Activated T-cell treated with anti-CD3 and anti-CD28 coated beads, Interleukin-2, amount 50 U/mL, for 72 hours (primary cell): ENCODE measurements at regions not wholly inside any gene's neighbourhood (a gene's known extent, or its start where the extent isn't known, plus 50 kb on each side); places are given as distances from the start of the nearest gene placed in this dataset.

Experiments
- ATAC-seq, 2 donors: fragments of 150-1000 bp; cut with Tn5 transposase; replicated peaks in 1 of 2; 2 replicates each; pipeline ENCODE4 v1.10.0; 2021; ENCODE audit warnings: moderate library complexity in 2 of 2, mild to moderate bottlenecking in 1 of 2
- DNase-seq, 2 donors: peaks; one replicate each; pipeline ENCODE4 v3.0.0; 2021 to 2022; ENCODE audit warnings: mixed read lengths in 1 of 2
- H3K27ac Mint-ChIP-seq: one replicate; pipeline ENCODE4 v1.8.0; 2022; ENCODE audit warnings: mild to moderate bottlenecking, moderate library complexity, mixed read lengths
- H3K27me3 Mint-ChIP-seq: one replicate; pipeline ENCODE4 v1.8.0; 2022; ENCODE audit warnings: low read depth, mixed read lengths
- H3K36me3 Mint-ChIP-seq, 2 donors: one replicate each; pipeline ENCODE4 v1.8.0; 2022; ENCODE audit warnings: mixed read lengths in 2 of 2, mild to moderate bottlenecking in 1 of 2; ENCODE audit not compliant: insufficient read depth in 2 of 2
- H3K4me1 Mint-ChIP-seq: one replicate; pipeline ENCODE4 v1.8.0; 2022; ENCODE audit warnings: low read depth, mixed read lengths
- H3K4me3 Mint-ChIP-seq, 2 donors: one replicate each; pipeline ENCODE4 v1.8.0; 2022; ENCODE audit warnings: mild to moderate bottlenecking in 2 of 2, mixed read lengths in 2 of 2, moderate library complexity in 2 of 2
- H3K9me3 Mint-ChIP-seq, 2 donors: one replicate each; pipeline ENCODE4 v1.8.0; 2022; ENCODE audit warnings: mixed read lengths in 2 of 2

GRCh38 chr19:28989739-28990138 lies 223.2 kb downstream of the UQCRFS1 start:
- peaks cover 4 to 10% of the 10 kb centered on the region in 2 donors for H3K9me3 Mint-ChIP-seq
- no peak for ATAC-seq
- H3K27me3 Mint-ChIP-seq = no peaks in the 10 kb centered on the region
- H3K27ac Mint-ChIP-seq = no peak overlapping the region
- H3K4me3 Mint-ChIP-seq = no peak overlapping the region
- H3K36me3 Mint-ChIP-seq = no peaks in the 10 kb centered on the region
- no peaks in the 10 kb centered on the region for H3K4me1 Mint-ChIP-seq
- no peak for DNase-seq

- no peaks in the 10 kb centered on the region for H3K36me3 Mint-ChIP-seq
- ATAC-seq = no peak
- H3K27me3 Mint-ChIP-seq = no peaks in the 10 kb centered on the region
- H3K9me3 Mint-ChIP-seq = peaks cover 1 to 3% of the 10 kb centered on the region in 2 donors
- H3K4me3 Mint-ChIP-seq = no peak overlapping the region
- no peaks in the 10 kb centered on the region for H3K4me1 Mint-ChIP-seq
- H3K27ac Mint-ChIP-seq = no peak overlapping the region
- DNase-seq = no peak
Measured at GRCh38 chr19:28988066-28988465, 224.9 kb downstream of the UQCRFS1 start.

- Mint-ChIP-seq H3K27ac (no peak overlapping the region), H3K4me3 (no peak overlapping the region), H3K36me3 (peaks cover 0 to 2% of the 10 kb centered on the region in 2 donors), H3K9me3 (peaks cover 0 to 1% of the 10 kb centered on the region in 2 donors), H3K4me1 (no peaks in the 10 kb centered on the region), H3K27me3 (peaks cover 5% of the 10 kb centered on the region)
- DNase-seq (no peak), ATAC-seq (no peak)
Measured at GRCh38 chr19:28987177-28987576, 225.8 kb downstream of the UQCRFS1 start.

GRCh38 chr19:28985201-28985600 lies 227.8 kb downstream of the UQCRFS1 start:
- H3K4me1 Mint-ChIP-seq = no peaks in the 10 kb centered on the region
- peaks cover 6% of the 10 kb centered on the region for H3K27me3 Mint-ChIP-seq
- H3K27ac Mint-ChIP-seq = no peak overlapping the region
- DNase-seq = no peak
- no peak overlapping the region for H3K4me3 Mint-ChIP-seq
- peaks cover 0 to 2% of the 10 kb centered on the region in 2 donors for H3K36me3 Mint-ChIP-seq
- no peak for ATAC-seq
- H3K9me3 Mint-ChIP-seq = peaks cover 0 to 1% of the 10 kb centered on the region in 2 donors

DNA sequence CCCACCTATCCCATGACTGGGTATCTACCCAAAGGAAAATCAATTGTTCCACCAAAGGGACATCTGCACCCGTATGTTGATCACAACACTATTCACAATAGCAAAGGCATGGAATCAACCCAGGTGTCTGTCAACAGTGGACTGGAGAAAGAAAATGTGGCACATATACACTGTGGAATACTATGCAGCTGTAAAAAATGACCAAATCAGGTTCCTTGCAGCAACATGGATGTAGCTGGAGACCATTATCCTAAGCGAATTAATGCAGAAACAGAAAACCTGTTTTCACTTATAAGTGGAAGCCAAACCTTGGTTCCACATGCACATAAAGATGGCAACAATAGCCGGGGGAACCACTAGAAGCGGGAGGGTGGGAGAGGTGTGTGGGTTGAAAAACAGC lies 228.6 kb downstream of the UQCRFS1 start:
- DNase-seq (no peak), ATAC-seq (no peak)
- Mint-ChIP-seq H3K4me1 (no peaks in the 10 kb centered on the region), H3K9me3 (peaks cover 0 to 1% of the 10 kb centered on the region in 2 donors), H3K4me3 (no peak overlapping the region), H3K36me3 (peaks cover 0 to 2% of the 10 kb centered on the region in 2 donors), H3K27me3 (peaks cover 6% of the 10 kb centered on the region), H3K27ac (no peak overlapping the region)

DNA sequence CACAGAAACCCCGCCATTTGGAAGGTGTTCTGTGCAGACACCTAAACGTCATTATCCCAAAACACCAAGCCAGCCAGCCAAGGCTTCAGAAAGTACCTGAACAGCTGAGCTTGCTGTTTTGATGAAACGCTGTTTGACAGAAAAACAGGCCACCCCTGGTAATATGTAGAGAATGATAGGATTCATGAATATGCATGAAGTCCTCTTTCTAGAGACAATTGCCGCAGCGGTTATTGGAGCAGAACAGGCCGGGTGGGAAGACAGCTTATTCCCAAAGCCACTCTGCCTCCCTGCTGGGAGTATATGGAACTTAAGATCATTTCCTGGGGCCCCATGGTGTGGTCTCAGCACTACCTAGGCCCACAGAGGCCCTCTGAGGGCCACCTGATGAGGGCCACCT lies 229.5 kb downstream of the UQCRFS1 start:
- no peak overlapping the region for H3K4me3 Mint-ChIP-seq
- no peak overlapping the region for H3K27ac Mint-ChIP-seq
- H3K36me3 Mint-ChIP-seq = peaks cover 0 to 2% of the 10 kb centered on the region in 2 donors
- DNase-seq (no peak), ATAC-seq (no peak)
- H3K4me1 Mint-ChIP-seq = no peaks in the 10 kb centered on the region
- peaks cover 0 to 1% of the 10 kb centered on the region in 2 donors for H3K9me3 Mint-ChIP-seq
- peaks cover 6% of the 10 kb centered on the region for H3K27me3 Mint-ChIP-seq

GRCh38 chr19:28981994-28982393 lies 231.0 kb downstream of the UQCRFS1 start:
- ATAC-seq = no peak
- Mint-ChIP-seq H3K9me3 (peaks cover 0 to 1% of the 10 kb centered on the region in 2 donors), H3K4me1 (no peaks in the 10 kb centered on the region), H3K4me3 (no peak overlapping the region), H3K27me3 (peaks cover 6% of the 10 kb centered on the region), H3K27ac (no peak overlapping the region), H3K36me3 (peaks cover 0 to 2% of the 10 kb centered on the region in 2 donors)
- DNase-seq = no peak

DNA sequence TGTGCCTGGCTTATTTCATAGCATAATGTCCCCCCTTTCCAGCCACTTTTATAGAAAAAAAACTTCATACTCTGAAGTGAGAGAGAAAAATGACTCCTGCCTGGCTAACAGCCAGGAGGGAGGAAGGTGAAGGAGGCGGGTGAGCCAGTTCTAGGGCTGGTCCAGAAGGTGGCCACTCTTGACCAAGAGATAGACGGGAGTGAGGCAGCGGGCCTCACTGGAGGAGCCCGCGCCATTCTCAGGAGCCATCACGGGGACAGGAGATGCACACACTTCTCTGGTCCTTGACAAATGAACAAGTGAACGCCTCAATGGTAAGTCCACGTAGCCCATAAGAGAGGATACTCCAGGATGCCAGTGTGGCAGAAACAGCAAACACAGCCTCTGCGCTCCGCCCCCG lies 231.4 kb downstream of the UQCRFS1 start:
- Mint-ChIP-seq H3K27ac (no peak overlapping the region), H3K9me3 (peaks cover 0 to 1% of the 10 kb centered on the region in 2 donors), H3K36me3 (peaks cover 0 to 2% of the 10 kb centered on the region in 2 donors), H3K27me3 (peaks cover 6% of the 10 kb centered on the region), H3K4me1 (no peaks in the 10 kb centered on the region), H3K4me3 (no peak overlapping the region)
- DNase-seq (no peak), ATAC-seq (no peak)

DNA sequence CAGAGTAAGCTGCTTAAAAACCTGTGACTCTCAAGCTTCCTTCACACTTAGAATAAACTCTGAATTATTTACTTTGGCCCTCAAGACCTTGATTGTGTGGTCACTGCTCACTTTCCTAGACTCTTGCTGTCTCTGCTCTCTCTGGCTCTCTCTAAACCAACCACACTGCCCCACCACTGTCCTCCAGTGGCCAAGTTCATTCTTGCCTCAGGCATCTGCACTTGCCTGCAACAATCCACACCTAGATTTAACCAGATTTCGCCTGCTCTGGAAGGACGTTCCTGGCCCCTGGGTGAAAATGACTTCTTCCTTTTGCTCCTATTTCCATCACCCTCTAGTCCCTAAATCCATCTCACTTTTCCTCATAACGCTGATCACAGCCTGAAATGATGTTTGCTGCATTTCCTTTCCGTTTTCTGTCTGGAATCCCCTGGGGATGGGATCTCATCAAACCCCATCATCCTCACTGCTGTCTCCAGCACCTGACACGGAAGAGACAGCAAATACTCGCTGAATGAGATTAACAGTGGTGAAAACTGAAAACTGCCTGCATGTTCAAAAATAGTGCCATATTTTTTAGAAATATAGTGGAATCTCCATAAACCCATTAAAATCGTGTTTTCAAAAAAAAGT lies 232.6 kb downstream of the UQCRFS1 start:
- no peak overlapping the region for H3K4me3 Mint-ChIP-seq
- peaks cover 6% of the 10 kb centered on the region for H3K27me3 Mint-ChIP-seq
- peaks cover 0 to 1% of the 10 kb centered on the region in 2 donors for H3K9me3 Mint-ChIP-seq
- H3K36me3 Mint-ChIP-seq = peaks cover 0 to 2% of the 10 kb centered on the region in 2 donors
- no peaks in the 10 kb centered on the region for H3K4me1 Mint-ChIP-seq
- no peak overlapping the region for H3K27ac Mint-ChIP-seq
- DNase-seq (no peak), ATAC-seq (no peak)

GRCh38 chr19:28977826-28978225 lies 235.1 kb downstream of the UQCRFS1 start:
- H3K4me3 Mint-ChIP-seq = no peak overlapping the region
- H3K9me3 Mint-ChIP-seq = no peaks in the 10 kb centered on the region
- no peak overlapping the region for H3K27ac Mint-ChIP-seq
- peaks cover 6% of the 10 kb centered on the region for H3K27me3 Mint-ChIP-seq
- peaks cover 0 to 2% of the 10 kb centered on the region in 2 donors for H3K36me3 Mint-ChIP-seq
- ATAC-seq = no peak
- DNase-seq = no peak
- no peaks in the 10 kb centered on the region for H3K4me1 Mint-ChIP-seq

GRCh38 chr19:28972058-28972852 lies 240.7 kb downstream of the UQCRFS1 start:
- DNase-seq (no peak), ATAC-seq (no peak)
- H3K4me3 Mint-ChIP-seq = no peak overlapping the region
- H3K9me3 Mint-ChIP-seq = no peaks in the 10 kb centered on the region
- H3K27me3 Mint-ChIP-seq = no peaks in the 10 kb centered on the region
- no peak overlapping the region for H3K27ac Mint-ChIP-seq
- no peaks in the 10 kb centered on the region for H3K36me3 Mint-ChIP-seq
- H3K4me1 Mint-ChIP-seq = no peaks in the 10 kb centered on the region

DNA sequence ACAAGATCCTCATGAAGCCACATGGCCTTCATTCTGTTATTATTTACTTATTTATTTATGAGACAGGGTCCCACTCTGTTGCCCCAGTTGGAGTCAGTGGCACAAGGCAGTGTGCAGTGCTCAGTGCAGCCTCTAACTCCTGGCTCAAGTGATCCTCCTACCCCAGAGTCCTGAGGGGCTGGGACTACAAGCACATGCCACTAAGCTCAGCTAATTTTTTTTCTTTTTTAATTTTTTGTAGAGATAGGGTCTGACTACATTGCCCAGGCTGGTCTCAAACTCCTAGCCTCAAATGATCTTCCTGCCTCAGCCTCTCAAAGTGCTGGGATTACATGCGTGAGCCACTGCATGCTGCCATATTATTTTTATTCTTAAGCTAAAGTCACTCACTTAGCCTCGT lies 241.4 kb downstream of the UQCRFS1 start:
- Mint-ChIP-seq H3K27ac (no peak overlapping the region), H3K27me3 (no peaks in the 10 kb centered on the region), H3K4me1 (no peaks in the 10 kb centered on the region), H3K36me3 (no peaks in the 10 kb centered on the region), H3K9me3 (no peaks in the 10 kb centered on the region), H3K4me3 (no peak overlapping the region)
- DNase-seq = no peak
- ATAC-seq = no peak

DNA sequence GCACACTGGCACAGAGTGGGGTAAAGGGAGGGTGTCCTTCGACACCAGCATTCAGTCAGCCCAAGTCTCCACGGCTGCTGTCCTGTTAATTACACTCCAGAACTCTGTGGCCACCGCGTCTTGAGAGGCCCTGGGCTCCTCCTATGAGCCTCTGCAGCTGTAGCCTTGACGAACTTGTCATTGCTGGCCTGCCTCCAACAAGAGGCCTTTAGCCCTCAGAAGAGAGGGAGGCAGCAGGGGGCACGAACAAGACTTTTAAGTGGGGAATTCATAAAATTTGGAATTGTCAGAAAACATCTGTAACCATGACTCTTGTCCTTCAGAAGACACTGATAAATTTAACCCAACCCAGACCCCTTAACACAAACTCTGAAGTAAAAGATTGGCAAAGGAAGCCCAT lies 241.9 kb downstream of the UQCRFS1 start:
- Mint-ChIP-seq H3K27me3 (no peaks in the 10 kb centered on the region), H3K27ac (no peak overlapping the region), H3K4me3 (no peak overlapping the region), H3K4me1 (no peaks in the 10 kb centered on the region), H3K36me3 (no peaks in the 10 kb centered on the region), H3K9me3 (no peaks in the 10 kb centered on the region)
- DNase-seq = no peak
- no peak for ATAC-seq
